SU-DHL-6 (cell line): ENCODE measurements at regions not wholly inside any gene's neighbourhood (a gene's known extent, or its start where the extent isn't known, plus 50 kb on each side); places are given as distances from the start of the nearest gene placed in this dataset.

Source experiments
- CTCF ChIP-seq: fragments of 200-600 bp; sonication (generic); IDR thresholded peaks from one replicate; pipeline ENCODE4 v1.5.1; 2017; ENCODE audit warnings: antibody characterized with exemption, mild to moderate bottlenecking, low read length, moderate library complexity; ENCODE audit not compliant: insufficient read depth, poor library complexity, severe bottlenecking
- EZH2phosphoT487 ChIP-seq: fragments of 200-600 bp; sonication (generic), shearing (Covaris generic); conservative IDR thresholded peaks from 2 replicates; pipeline ENCODE4 v1.6.1; 2018; ENCODE audit warnings: mild to moderate bottlenecking, antibody characterized with exemption, low read length, moderate library complexity, mixed read lengths

GRCh38 chr5:28249771-28250415 lies 1211.5 kb upstream of the CDH9 start:
- TF ChIP-seq CTCF, result no peak
- no peak for TF ChIP-seq EZH2phosphoT487
